Vagina (tissue), 2 donors: ENCODE measurements at regions not wholly inside any gene's neighbourhood (a gene's known extent, or its start where the extent isn't known, plus 50 kb on each side); places are given as distances from the start of the nearest gene placed in this dataset.

ENCODE experiments used
- DNase-seq, 2 donors: peaks; one replicate each; pipeline ENCODE4 v3.0.0-alpha.2; 2017; ENCODE audit errors: extremely low spot score in 2 of 2
- H3K27ac ChIP-seq: fragments of 200-600 bp; sonication (generic); one replicate; pipeline ENCODE4 v1.5.1; 2019
- H3K27me3 ChIP-seq: fragments of 200-600 bp; sonication (generic); one replicate; pipeline ENCODE4 v1.5.1; 2019
- H3K36me3 ChIP-seq, 2 donors: fragments of 200-600 bp; sonication (generic); one replicate each; pipeline ENCODE4 v1.5.1; 2017 to 2019
- H3K4me1 ChIP-seq: fragments of 200-600 bp; sonication (generic); one replicate; pipeline ENCODE4 v1.5.1; 2019
- H3K4me3 ChIP-seq, 2 donors: fragments of 200-600 bp; sonication (generic); 1 replicate in 1 of 2; 2 replicates in 1 of 2; pipeline ENCODE4 v1.5.1; 2016 to 2019
- H3K9me3 ChIP-seq: fragments of 200-600 bp; sonication (generic); one replicate; pipeline ENCODE4 v1.5.1; 2019
- CTCF ChIP-seq, 3 experiments: fragments of 450-650 bp in 2 of 3; fragments of 200-600 bp in 1 of 3; sonication (generic) in 1 of 3; IDR thresholded peaks; one replicate each; pipeline ENCODE4 v1.5.1; 2017 to 2019; ENCODE audit warnings: antibody characterized with exemption in 3 of 3, mild to moderate bottlenecking in 2 of 3, moderate library complexity in 2 of 3
- POLR2A ChIP-seq, 2 donors: fragments of 450-650 bp; IDR thresholded peaks; one replicate each; pipeline ENCODE4 v1.6.1; 2017; ENCODE audit warnings: antibody characterized with exemption in 2 of 2, mild to moderate bottlenecking in 2 of 2, moderate library complexity in 2 of 2
- POLR2AphosphoS5 ChIP-seq, 2 donors: sonication (generic); formaldehyde crosslinking; IDR thresholded peaks; one replicate each; pipeline ENCODE4 v1.9.0; 2017; ENCODE audit warnings: antibody characterized with exemption in 2 of 2, mild to moderate bottlenecking in 2 of 2, low read depth in 1 of 2; ENCODE audit not compliant: insufficient read depth in 1 of 2
- intact Hi-C: fragments of 100-400 bp; cut with DNase I; formaldehyde crosslinking; loops from one replicate; pipeline ENCODE4 v1.15.1; 2023

- Histone ChIP-seq H3K4me3 (no peak overlapping the region), H3K36me3 (no peaks in the 10 kb centered on the region), H3K27me3 (no peaks in the 10 kb centered on the region), H3K27ac (no peak overlapping the region), H3K9me3 (no peaks in the 10 kb centered on the region), H3K4me1 (no peaks in the 10 kb centered on the region)
- intact Hi-C loops, result no loop called here
- TF ChIP-seq CTCF (IDR thresholded peaks at IDR 0.05) (no peak), POLR2A (IDR thresholded peaks at IDR 0.05) (no peak), POLR2AphosphoS5 (IDR thresholded peaks at IDR 0.05; ENCODE audit: insufficient read depth in 1 of 2, low read depth in 1 of 2) (no peak)
- DNase-seq, result no peak
Measured at GRCh38 chr18:42157878-42158277, 202.8 kb downstream of the PIK3C3 start.

- Histone ChIP-seq H3K4me3 (no peak overlapping the region), H3K36me3 (no peaks in the 10 kb centered on the region), H3K27me3 (no peaks in the 10 kb centered on the region), H3K27ac (no peak overlapping the region), H3K9me3 (no peaks in the 10 kb centered on the region), H3K4me1 (no peaks in the 10 kb centered on the region)
- TF ChIP-seq CTCF (IDR thresholded peaks at IDR 0.05), result no peak
- TF ChIP-seq POLR2AphosphoS5 (IDR thresholded peaks at IDR 0.05; ENCODE audit: insufficient read depth in 1 of 2, low read depth in 1 of 2), result no peak
- no peak for TF ChIP-seq POLR2A (IDR thresholded peaks at IDR 0.05)
- intact Hi-C loops, result no loop called here
- no peak for DNase-seq
Measured at GRCh38 chr18:42159146-42159545, 204.1 kb downstream of the PIK3C3 start.

- TF ChIP-seq POLR2AphosphoS5 (IDR thresholded peaks at IDR 0.05; ENCODE audit: insufficient read depth in 1 of 2, low read depth in 1 of 2) (no peak), CTCF (IDR thresholded peaks at IDR 0.05) (no peak), POLR2A (IDR thresholded peaks at IDR 0.05) (no peak)
- H3K27ac ChIP-seq, result no peak overlapping the region
- no peaks in the 10 kb centered on the region for H3K36me3 ChIP-seq
- H3K9me3 ChIP-seq, result no peaks in the 10 kb centered on the region
- H3K27me3 ChIP-seq, result no peaks in the 10 kb centered on the region
- no peak for DNase-seq
- no peaks in the 10 kb centered on the region for H3K4me1 ChIP-seq
- intact Hi-C loops, result no loop called here
- no peak overlapping the region for H3K4me3 ChIP-seq
Measured at GRCh38 chr18:42163321-42163720, 208.3 kb downstream of the PIK3C3 start.

- Histone ChIP-seq H3K36me3 (no peaks in the 10 kb centered on the region), H3K27ac (no peak overlapping the region), H3K9me3 (no peaks in the 10 kb centered on the region), H3K4me1 (no peaks in the 10 kb centered on the region), H3K4me3 (no peak overlapping the region), H3K27me3 (no peaks in the 10 kb centered on the region)
- no peak for DNase-seq
- no peak for TF ChIP-seq CTCF (IDR thresholded peaks at IDR 0.05)
- intact Hi-C loops, result no loop called here
Measured at GRCh38 chr18:42164556-42164955, 209.5 kb downstream of the PIK3C3 start.

- intact Hi-C loops, result no loop called here
- no peak for DNase-seq
- H3K4me3 ChIP-seq, result no peak overlapping the region
- H3K9me3 ChIP-seq, result no peaks in the 10 kb centered on the region
- H3K27ac ChIP-seq, result no peak overlapping the region
- no peaks in the 10 kb centered on the region for H3K4me1 ChIP-seq
- no peaks in the 10 kb centered on the region for H3K36me3 ChIP-seq
- TF ChIP-seq POLR2A (IDR thresholded peaks at IDR 0.05) (no peak), CTCF (IDR thresholded peaks at IDR 0.05) (no peak), POLR2AphosphoS5 (IDR thresholded peaks at IDR 0.05; ENCODE audit: insufficient read depth in 1 of 2, low read depth in 1 of 2) (no peak)
- H3K27me3 ChIP-seq, result no peaks in the 10 kb centered on the region
Measured at GRCh38 chr18:42165922-42166513, 211.0 kb downstream of the PIK3C3 start.
